Panc1 (cell line): ENCODE measurements at regions not wholly inside any gene's neighbourhood (a gene's known extent, or its start where the extent isn't known, plus 50 kb on each side); places are given as distances from the start of the nearest gene placed in this dataset.

Experiments
- ATAC-seq: fragments of 200-7000 bp; cut with Tn5 transposase; 2 replicates; pipeline ENCODE4 v1.9.1; 2020; ENCODE audit warnings: mild to moderate bottlenecking, moderate library complexity
- BruUV-seq: library from RNA; stranded (reverse); fragments of 400-500 nt; replicated peaks from 2 replicates; lab custom pipeline; 2021; lab: Mats Ljungman, UMichigan
- CTCF ChIA-PET: fragments of 300-600 bp; sonication (Branson Sonifier 250); formaldehyde crosslinking; loops from one replicate; lab custom pipeline; 2022; ENCODE audit warnings: antibody characterized with exemption; lab: Charles Lee
- POLR2A ChIA-PET: fragments of 300-600 bp; sonication (Branson Sonifier 250); formaldehyde crosslinking; loops from one replicate; lab custom pipeline; 2022; ENCODE audit warnings: antibody characterized with exemption; lab: Charles Lee
- DNase-seq: peaks from one replicate; pipeline ENCODE4 v3.0.0-alpha.2; 2010; ENCODE audit warnings: low read depth, low spot score
- H3K27ac ChIP-seq: 2 replicates; pipeline ENCODE4 v1.5.1; 2011; ENCODE audit warnings: mild to moderate bottlenecking, low read length, inconsistent platforms
- H3K27me3 ChIP-seq: fragments of 200-500 bp; sonication (Bioruptor generic); 2 replicates; pipeline ENCODE4 v1.6.0; 2014; ENCODE audit warnings: low read length, inconsistent platforms; ENCODE audit not compliant: control insufficient read depth, insufficient read depth
- H3K36me3 ChIP-seq: fragments of 200-500 bp; sonication (Bioruptor generic); 2 replicates; pipeline ENCODE4 v1.5.1; 2014; ENCODE audit warnings: inconsistent platforms, mild to moderate bottlenecking, low read length, moderate library complexity; ENCODE audit not compliant: control insufficient read depth, insufficient read depth
- H3K4me1 ChIP-seq: 2 replicates; pipeline ENCODE4 v1.5.1; 2011; ENCODE audit warnings: inconsistent platforms, mild to moderate bottlenecking, low read length, moderate library complexity; ENCODE audit not compliant: control insufficient read depth, insufficient read depth
- H3K4me3 ChIP-seq, 2 experiments: 2 replicates each; pipeline ENCODE4 v1.5.1; 2011 to 2012; ENCODE audit warnings: low read depth in 2 of 2, low read length in 2 of 2, mild to moderate bottlenecking in 2 of 2, inconsistent platforms in 1 of 2, moderate library complexity in 1 of 2
- H3K9me3 ChIP-seq: fragments of 200-500 bp; sonication (Bioruptor generic); 2 replicates; pipeline ENCODE4 v1.5.1; 2014; ENCODE audit warnings: low read depth, mild to moderate bottlenecking, inconsistent platforms, low read length, moderate library complexity; ENCODE audit not compliant: control insufficient read depth, insufficient read depth
- CTCF ChIP-seq: fragments of 450-650 bp; IDR thresholded peaks from 2 replicates; pipeline ENCODE4 v1.5.1; 2017; ENCODE audit warnings: mild to moderate bottlenecking
- POLR2AphosphoS5 ChIP-seq: IDR thresholded peaks from 2 replicates; pipeline ENCODE4 v1.6.1; 2012; ENCODE audit warnings: mild to moderate bottlenecking, low read depth, low read length, moderate library complexity
- REST ChIP-seq, 2 experiments: IDR thresholded peaks; 2 replicates each; pipeline ENCODE4 v1.6.1; 2011 to 2012; ENCODE audit warnings: low read depth in 2 of 2, control low read depth in 1 of 2, low read length in 1 of 2, mild to moderate bottlenecking in 1 of 2, moderate library complexity in 1 of 2; ENCODE audit not compliant: insufficient read depth in 1 of 2
- SIN3A ChIP-seq: IDR thresholded peaks from 2 replicates; pipeline ENCODE4 v1.6.1; 2012; ENCODE audit warnings: low read depth, mild to moderate bottlenecking, low read length, moderate library complexity, borderline replicate concordance; ENCODE audit not compliant: insufficient read depth
- TCF7L2 ChIP-seq: IDR thresholded peaks from 2 replicates; pipeline ENCODE4 v1.6.1; 2011; ENCODE audit warnings: mild to moderate bottlenecking, low read depth, low read length, inconsistent platforms
- in situ Hi-C: cut with HindIII; loops from 2 replicates; pipeline ENCODE4 v1.10.0; 2016; ENCODE audit warnings: low sequenced_read_pairs, low pct_unique_long_range_greater_than_20kb
- intact Hi-C: fragments of 100-400 bp; cut with micrococcal nuclease; formaldehyde crosslinking; loops from one replicate; pipeline ENCODE4 v1.10.0; 2022; ENCODE audit not compliant: unreplicated experiment

- H3K27me3 ChIP-seq: no peaks in the 10 kb centered on the region
- CTCF ChIA-PET: no interaction called here
- intact Hi-C loops: no loop called here
- TF ChIP-seq CTCF (no peak), SIN3A (no peak)
- no peaks in the 10 kb centered on the region for H3K4me1 ChIP-seq
- no TSS peak for BruUV-seq
- no peak overlapping the region for H3K27ac ChIP-seq
- POLR2A ChIA-PET: no interaction called here
- ATAC-seq: no peak
- H3K4me3 ChIP-seq: no peak overlapping the region
- no peaks in the 10 kb centered on the region for H3K9me3 ChIP-seq
- H3K36me3 ChIP-seq: no peaks in the 10 kb centered on the region
- in situ Hi-C loops: no loop called here
- DNase-seq: no peak
Observed at GRCh38 chr4:187940299-187940698, 55.3 kb upstream of the ZFP42 start.

GRCh38 chr4:187942968-187943367, 52.6 kb upstream of the ZFP42 start:
- BruUV-seq: no TSS peak
- POLR2A ChIA-PET: no interaction called here
- no peaks in the 10 kb centered on the region for H3K4me1 ChIP-seq
- H3K9me3 ChIP-seq: no peaks in the 10 kb centered on the region
- H3K36me3 ChIP-seq: no peaks in the 10 kb centered on the region
- no peak overlapping the region for H3K27ac ChIP-seq
- CTCF ChIA-PET: no interaction called here
- in situ Hi-C loops (no loop called here), intact Hi-C loops (no loop called here)
- TF ChIP-seq REST (IDR thresholded peaks at IDR 0.05; ENCODE audit: insufficient read depth in 1 of 2, low read depth in 2 of 2, low read length in 1 of 2) (no peak), TCF7L2 (no peak), CTCF (no peak), SIN3A (no peak), POLR2AphosphoS5 (no peak)
- ATAC-seq (no peak), DNase-seq (no peak)
- H3K27me3 ChIP-seq: no peaks in the 10 kb centered on the region
- no peak overlapping the region for H3K4me3 ChIP-seq
